NCI-H1930 (cell line): ENCODE measurements at regions not wholly inside any gene's neighbourhood (a gene's known extent, or its start where the extent isn't known, plus 50 kb on each side); places are given as distances from the start of the nearest gene placed in this dataset.

Experiments used
- DNase-seq, 2 experiments: peaks; one replicate each; lab custom pipeline; 2025; lab: John Stamatoyannopoulos, UW

GRCh38 chr5:30932273-30933017, 261.0 kb upstream of the CDH6 start:
- DNase-seq = no peak

- no peak for DNase-seq
Observed at GRCh38 chr5:30930736-30931135, 262.8 kb upstream of the CDH6 start.

DNA sequence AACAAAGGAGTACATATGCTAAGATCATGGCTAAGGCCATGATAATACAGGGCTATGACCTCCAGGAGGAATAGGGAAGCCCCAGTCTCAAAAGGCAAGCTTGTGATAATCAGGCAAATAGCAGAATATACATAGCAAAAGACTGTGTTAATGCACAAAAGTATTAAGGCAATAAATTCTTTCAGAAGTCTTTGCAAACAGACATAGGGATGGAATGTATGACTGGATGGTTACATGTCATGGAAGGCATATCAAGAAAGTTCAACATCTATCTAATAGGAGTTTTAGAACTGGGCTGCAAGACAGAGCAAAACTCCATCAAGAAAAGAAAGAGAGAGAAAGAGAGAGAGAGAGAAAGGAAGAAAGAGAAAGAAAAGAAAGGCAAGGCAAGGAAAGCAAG, 264.5 kb upstream of the CDH6 start:
- no peak for DNase-seq

DNA sequence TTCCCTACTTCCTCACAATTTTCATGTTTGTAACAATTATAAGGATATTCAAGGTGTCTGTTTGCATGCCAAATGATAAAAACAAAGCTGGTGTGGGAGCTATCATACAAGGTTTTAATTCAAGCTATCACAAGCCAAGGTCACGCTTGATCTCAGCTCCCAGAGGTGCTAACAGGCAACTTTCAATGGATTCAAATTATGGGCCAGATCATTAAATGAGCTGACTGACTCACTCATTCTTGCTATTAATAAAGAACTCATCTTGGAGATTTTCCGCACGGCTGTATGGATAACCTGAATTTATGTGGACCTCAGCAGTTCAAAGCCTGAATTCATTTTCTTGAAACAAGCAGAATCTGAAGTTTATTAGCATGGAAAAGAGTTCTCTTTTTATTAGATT, 267.3 kb upstream of the CDH6 start:
- DNase-seq = no peak

DNA sequence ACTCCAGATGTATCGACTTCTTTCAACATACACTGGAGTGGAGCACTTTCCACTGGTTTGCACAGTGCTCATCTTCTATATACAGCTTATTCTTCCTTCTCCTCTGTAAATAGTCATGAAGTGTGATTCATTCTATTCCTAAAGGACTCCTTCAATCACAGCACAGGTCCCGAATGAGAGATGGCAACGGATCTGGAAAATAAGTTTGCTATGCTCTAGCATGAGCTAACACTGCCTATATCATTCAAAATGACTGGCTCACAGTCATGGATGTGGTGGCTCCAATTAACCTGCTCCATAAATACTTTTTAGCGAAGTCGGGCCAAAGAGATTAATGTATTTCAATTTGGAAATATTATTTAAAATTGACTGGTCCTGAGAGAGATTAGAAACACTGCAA, 272.1 kb upstream of the CDH6 start:
- DNase-seq = no peak

- DNase-seq = no peak
Observed at GRCh38 chr5:30918171-30918570, 275.3 kb upstream of the CDH6 start.

- no peak for DNase-seq
Observed at GRCh38 chr5:30908356-30908755, 285.1 kb upstream of the CDH6 start.

DNA sequence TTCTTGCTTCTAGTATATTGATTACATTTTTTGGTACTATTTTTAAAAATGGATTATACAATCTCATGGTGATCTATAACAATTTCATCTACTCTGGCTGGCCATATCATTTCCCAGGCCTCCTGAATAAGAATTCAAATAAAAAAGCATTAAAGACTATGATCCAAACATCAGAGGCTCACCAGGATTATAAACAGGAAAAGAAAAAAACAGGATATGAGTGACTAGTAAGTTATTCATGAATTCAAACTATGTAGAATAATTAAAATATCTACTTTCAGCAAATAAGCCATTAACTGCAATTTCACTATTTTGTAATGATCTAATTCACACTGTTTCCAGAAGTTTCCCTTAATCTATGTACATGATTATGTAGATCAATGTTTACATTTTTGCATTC, 293.1 kb upstream of the CDH6 start:
- DNase-seq = no peak

GRCh38 chr5:30894811-30895210, 298.7 kb upstream of the CDH6 start:
- no peak for DNase-seq

GRCh38 chr5:30891660-30892059, 301.8 kb upstream of the CDH6 start:
- DNase-seq = peak; percentile 61 to 68

DNA sequence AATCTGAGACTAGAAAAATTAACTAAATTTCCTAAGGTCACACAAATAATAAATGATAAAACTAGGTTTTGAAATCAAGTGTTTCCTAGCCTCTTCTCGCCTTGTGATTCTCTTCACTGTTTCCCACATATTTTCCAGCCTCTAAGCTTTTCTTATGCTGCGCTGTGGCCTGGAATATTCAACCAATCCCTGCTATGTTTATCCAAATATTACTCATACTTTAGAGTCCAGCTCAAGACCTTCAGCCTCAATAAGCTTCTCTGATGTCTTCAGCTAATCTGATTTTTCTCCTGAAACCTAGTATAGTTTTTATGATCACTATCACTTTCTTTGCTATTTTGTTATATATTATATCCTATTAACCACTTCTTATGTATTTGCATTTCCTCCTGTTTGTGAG, 303.1 kb upstream of the CDH6 start:
- no peak for DNase-seq

- no peak for DNase-seq
Observed at GRCh38 chr5:30880514-30880913, 313.0 kb upstream of the CDH6 start.

DNA sequence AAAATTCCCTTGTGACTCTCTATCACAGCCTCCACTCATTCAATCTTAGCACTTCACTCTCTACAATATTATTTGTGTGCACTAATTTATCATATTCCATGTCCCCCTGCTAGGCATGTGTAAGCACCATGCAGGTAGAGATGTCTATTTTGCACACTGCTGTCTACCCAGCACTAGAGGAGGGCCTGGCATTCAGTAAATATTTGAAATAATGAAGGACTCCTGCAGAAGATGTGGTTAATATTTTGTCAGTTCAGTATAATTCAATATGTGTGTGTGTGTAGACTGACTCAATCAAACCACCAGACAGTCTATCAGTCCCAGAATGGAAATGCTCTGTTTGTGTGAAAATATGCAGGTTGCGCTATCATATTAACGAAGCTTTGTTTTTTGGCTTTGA, 313.6 kb upstream of the CDH6 start:
- no peak for DNase-seq

DNA sequence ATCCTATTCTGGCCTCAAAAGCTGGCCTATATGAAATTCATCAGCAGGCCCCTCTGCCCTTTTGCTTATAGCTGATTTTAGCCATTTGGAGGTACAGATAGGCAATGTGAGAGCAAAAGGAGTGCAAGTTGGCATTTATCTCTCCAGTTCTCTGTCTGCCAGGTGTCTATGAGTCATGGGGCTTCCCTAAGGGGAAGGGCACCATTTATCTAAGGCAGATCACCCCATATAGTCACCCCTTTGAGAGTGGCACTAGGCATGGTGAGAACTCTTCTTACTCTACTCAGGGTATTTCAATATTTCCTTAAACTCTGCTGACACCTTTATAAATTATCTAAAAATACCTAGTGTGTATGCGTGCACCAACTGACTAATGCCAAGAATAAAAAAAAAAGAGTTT, 314.7 kb upstream of the CDH6 start:
- no peak for DNase-seq

DNA sequence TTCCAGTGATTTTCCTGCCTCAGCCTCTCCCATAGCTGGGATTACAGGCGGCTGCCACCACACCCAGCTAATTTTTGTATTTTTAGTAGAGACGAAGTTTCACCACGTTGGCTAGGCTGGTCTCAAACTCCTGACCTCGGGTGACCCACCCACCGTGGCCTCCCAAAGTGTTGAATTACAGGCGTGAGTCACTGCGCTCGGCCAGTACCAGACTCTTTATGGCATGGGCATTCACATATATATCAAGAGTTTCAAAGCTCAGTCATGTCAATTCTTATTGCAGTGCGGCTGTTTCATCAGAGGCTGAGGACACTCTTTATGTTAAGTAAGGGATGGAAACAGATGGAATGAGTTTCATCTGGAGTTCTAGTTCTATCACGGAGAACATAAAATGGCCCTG, 315.2 kb upstream of the CDH6 start:
- DNase-seq = no peak

DNA sequence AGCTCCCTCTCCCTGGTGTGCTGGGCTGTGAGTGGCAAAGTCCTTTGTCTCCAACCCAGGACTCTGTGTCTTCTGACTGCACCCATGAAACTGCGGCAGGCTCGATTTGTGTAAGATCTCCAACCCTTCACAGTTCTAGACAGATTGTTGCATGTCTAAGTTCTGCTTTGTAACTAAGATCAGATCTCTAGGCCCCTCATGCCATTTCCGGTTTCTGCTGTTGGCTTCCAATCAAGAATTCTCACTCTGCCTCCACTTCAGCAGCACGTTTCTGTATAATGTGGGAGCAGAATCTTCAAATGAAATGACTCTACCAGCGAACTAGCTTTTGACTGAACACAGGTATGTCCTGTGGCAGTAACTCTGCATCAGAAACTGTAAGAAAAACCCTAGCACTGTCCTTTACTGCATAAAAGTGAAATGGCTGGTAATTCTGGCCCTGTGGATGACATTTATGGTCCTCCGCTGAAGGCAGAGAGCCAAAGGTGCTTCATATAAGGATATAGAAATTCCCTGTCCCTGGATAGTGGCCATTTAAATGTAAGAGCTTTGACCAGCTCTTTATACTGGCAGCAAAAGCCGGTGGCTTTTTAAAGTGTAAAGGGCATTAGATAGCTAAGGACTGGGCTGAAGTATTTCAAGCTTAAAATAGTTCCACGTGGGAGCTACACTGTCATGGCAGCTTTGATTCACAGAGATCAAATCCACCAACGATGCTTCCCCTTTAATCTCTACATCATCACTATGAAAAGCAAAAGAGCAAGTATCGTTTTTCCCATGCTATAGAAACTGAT, 319.0 kb upstream of the CDH6 start:
- no peak for DNase-seq

DNA sequence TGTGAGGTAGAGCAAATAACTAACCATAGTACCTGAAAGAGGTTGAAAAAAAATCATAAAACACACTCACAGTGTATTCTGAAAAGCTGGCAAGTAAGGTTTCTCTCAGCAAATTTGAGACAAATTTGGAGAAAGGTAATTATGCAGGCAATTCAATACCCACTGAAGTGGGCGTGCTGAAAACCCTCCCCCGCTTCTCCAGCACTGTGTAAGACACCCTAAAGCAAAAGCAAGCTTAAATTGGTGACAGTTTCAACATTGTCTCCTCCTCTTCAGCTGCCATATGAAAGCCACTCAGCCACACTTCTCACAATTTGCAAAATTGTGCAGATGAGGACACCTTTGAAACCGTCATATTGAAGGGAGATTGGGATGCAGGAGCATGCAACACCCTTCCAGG, 322.3 kb upstream of the CDH6 start:
- DNase-seq = no peak

- no peak for DNase-seq
Observed at GRCh38 chr5:30867711-30868110, 325.8 kb upstream of the CDH6 start.

DNA sequence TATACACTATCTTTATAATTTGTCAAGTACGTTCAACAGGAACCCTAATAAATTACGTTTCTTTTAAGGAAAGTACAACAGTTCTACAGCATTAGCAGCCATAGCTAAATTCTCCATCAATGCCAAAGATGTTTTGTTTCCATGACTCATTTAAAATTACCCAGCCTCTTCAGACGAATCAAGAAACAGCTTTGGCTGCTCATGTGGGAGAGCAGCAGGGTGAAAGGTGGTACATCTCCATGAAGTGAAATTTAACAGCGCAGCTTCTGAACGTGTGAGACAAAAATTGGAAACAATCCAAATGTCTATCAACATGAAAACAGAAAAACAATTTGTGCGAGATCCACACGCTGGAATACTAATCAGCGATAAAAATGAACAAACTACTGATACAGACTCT, 327.3 kb upstream of the CDH6 start:
- DNase-seq = no peak

- no peak for DNase-seq
Observed at GRCh38 chr5:30856242-30856641, 337.2 kb upstream of the CDH6 start.

DNA sequence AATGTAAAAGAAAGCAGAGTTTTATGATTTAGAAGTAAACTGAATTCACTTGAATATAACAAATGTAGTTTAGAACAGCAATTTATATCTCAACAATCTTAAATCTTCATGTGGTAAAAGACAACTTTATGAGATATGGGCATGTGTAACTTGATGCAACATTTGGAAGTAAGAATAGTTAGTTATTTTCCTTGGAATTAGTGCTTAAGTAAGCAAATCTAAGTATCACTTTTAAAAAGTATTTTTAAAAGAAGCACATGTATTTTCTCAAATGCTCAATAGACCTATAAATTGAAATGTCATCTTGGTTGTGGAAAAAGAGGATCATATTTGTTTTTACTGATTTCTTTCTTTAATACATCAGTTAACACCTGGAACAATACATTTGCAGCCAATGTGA, 340.3 kb upstream of the CDH6 start:
- no peak for DNase-seq

- no peak for DNase-seq
Observed at GRCh38 chr5:30850866-30851265, 342.6 kb upstream of the CDH6 start.

GRCh38 chr5:30849931-30850710, 343.4 kb upstream of the CDH6 start:
- DNase-seq = no peak
